ENCODE measurements at regions not wholly inside any gene's neighbourhood (a gene's known extent, or its start where the extent isn't known, plus 50 kb on each side); places are given as distances from the start of the nearest gene placed in this dataset.

DNA sequence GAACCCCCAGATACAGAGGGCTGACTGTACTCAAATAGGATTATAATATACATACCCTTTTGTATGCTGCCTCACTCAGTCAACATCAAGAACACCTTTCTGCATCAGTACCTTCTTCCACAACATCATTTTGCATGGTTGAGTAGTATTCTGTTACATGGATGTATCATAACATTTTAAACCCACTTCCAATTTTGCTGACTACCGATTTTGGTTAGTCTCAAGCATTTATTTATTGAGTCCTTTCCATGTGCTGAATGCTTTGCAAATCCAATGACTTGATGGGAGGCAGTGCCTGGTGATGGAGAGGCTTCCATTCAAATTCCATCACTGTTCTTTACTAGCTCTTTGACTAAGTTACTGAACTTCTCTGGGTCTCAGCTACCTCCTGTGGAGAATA, 182.0 kb upstream of the KLF4 start:
- Histone ChIP-seq H2BK15ac (ENCODE audit: low read depth, low read length) (no peak overlapping the region), H3K4me1 (ENCODE audit: control insufficient read depth, insufficient read depth, low read length) (no peaks in the 10 kb centered on the region), H3K4ac (ENCODE audit: low read depth, low read length) (no peak overlapping the region), H3K9ac (ENCODE audit: low read depth, low read length) (no peak overlapping the region), H3K79me1 (ENCODE audit: low read depth in 1 of 2, low read length in 2 of 2) (no peaks in the 10 kb centered on the region), H2AK5ac (ENCODE audit: low read depth, low read length) (no peak overlapping the region), H3K4me3 (ENCODE audit: insufficient read depth, low read depth, low read length) (no peak overlapping the region), H2BK120ac (ENCODE audit: low read depth, low read length) (no peak overlapping the region), H3K23ac (ENCODE audit: low read depth, low read length) (no peak overlapping the region), H2AFZ (replicated peaks; ENCODE audit: low read length, poor library complexity) (no peak overlapping the region), H4K20me1 (ENCODE audit: insufficient read depth, low read length) (no peaks in the 10 kb centered on the region), H3K27ac (ENCODE audit: insufficient read depth, low read length) (no peak overlapping the region), H4K91ac (ENCODE audit: insufficient read depth, low read depth, low read length) (no peak overlapping the region), H3K56ac (ENCODE audit: extremely low read depth, insufficient read depth, low read length) (no peak overlapping the region), H3K36me3 (ENCODE audit: control insufficient read depth, insufficient read depth, low read length) (no peaks in the 10 kb centered on the region), H2BK20ac (ENCODE audit: low read depth, low read length) (no peak overlapping the region), H3K14ac (replicated peaks; ENCODE audit: low read depth, low read length) (no peak overlapping the region), H4K8ac (ENCODE audit: low read depth in 2 of 2, low read length in 2 of 2) (no peak overlapping the region), H4K5ac (ENCODE audit: low read depth, low read length) (no peak overlapping the region), H3K9me3 (ENCODE audit: control insufficient read depth, insufficient read depth, low read length) (no peaks in the 10 kb centered on the region), H2BK5ac (ENCODE audit: low read depth, low read length, poor library complexity, severe bottlenecking) (no peak overlapping the region), H3K4me2 (ENCODE audit: low read depth, low read length) (no peak overlapping the region), H3K18ac (ENCODE audit: low read depth, low read length) (no peak overlapping the region), H3K9me1 (ENCODE audit: insufficient read depth, low read length) (no peaks in the 10 kb centered on the region), H2AK9ac (replicated peaks; ENCODE audit: low read depth, low read length, poor library complexity) (no peak overlapping the region), H3K27me3 (ENCODE audit: control insufficient read depth, insufficient read depth, low read length) (peaks cover 2% of the 10 kb centered on the region; the same call in 1 of the 2 replicates)
- no peak for ATAC-seq (ENCODE audit: low read depth)
- BruUV-seq (replicated peaks) = no TSS peak
- ChIA-PET CTCF (no interaction called here), POLR2A (ENCODE audit: unreplicated experiment) (no interaction called here)
- dilution Hi-C loops (cut with HindIII; ENCODE audit: low sequenced_read_pairs, unreplicated experiment) = no loop called here
- DNase-seq = no peak
- WGBS, 2 experiments (ENCODE audit: extremely low coverage in 2 of 2, insufficient read length in 1 of 2) = no CpG with 5 or more reads among the region's 1 CpG
- intact Hi-C loops (cut with micrococcal nuclease) = no loop called here
- in situ Hi-C loops (cut with MboI; ENCODE audit: low sequenced_read_pairs) = no loop called here
- TF ChIP-seq MAZ (IDR thresholded peaks at IDR 0.05; ENCODE audit: borderline replicate concordance, low read depth, low read length) (no peak), MXI1 (IDR thresholded peaks at IDR 0.05; ENCODE audit: borderline replicate concordance, low read depth, low read length) (no peak), MAFK (IDR thresholded peaks at IDR 0.05; ENCODE audit: low read depth, low read length) (0 out of 2 replicates have a peak, but pooled peaks have one; percentile 16)
- TF ChIP-seq, protein P1, sequence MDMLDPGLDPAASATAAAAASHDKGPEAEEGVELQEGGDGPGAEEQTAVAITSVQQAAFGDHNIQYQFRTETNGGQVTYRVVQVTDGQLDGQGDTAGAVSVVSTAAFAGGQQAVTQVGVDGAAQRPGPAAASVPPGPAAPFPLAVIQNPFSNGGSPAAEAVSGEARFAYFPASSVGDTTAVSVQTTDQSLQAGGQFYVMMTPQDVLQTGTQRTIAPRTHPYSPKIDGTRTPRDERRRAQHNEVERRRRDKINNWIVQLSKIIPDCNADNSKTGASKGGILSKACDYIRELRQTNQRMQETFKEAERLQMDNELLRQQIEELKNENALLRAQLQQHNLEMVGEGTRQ (IDR thresholded peaks at IDR 0.05; ENCODE audit: low read depth, low read length) = no peak
- TF ChIP-seq, protein P2, sequence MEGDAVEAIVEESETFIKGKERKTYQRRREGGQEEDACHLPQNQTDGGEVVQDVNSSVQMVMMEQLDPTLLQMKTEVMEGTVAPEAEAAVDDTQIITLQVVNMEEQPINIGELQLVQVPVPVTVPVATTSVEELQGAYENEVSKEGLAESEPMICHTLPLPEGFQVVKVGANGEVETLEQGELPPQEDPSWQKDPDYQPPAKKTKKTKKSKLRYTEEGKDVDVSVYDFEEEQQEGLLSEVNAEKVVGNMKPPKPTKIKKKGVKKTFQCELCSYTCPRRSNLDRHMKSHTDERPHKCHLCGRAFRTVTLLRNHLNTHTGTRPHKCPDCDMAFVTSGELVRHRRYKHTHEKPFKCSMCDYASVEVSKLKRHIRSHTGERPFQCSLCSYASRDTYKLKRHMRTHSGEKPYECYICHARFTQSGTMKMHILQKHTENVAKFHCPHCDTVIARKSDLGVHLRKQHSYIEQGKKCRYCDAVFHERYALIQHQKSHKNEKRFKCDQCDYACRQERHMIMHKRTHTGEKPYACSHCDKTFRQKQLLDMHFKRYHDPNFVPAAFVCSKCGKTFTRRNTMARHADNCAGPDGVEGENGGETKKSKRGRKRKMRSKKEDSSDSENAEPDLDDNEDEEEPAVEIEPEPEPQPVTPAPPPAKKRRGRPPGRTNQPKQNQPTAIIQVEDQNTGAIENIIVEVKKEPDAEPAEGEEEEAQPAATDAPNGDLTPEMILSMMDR (conservative IDR thresholded peaks at IDR 0.05; ENCODE audit: low read depth, low read length) = no peak
